Activated T-helper 17 cell treated with anti-CD3 and anti-CD28 coated beads, Interleukin-2, amount 50 U/mL, for 72 hours (primary cell): ENCODE measurements at regions not wholly inside any gene's neighbourhood (a gene's known extent, or its start where the extent isn't known, plus 50 kb on each side); places are given as distances from the start of the nearest gene placed in this dataset.
"Not testable (repeated sequence)": the region's sequence is repeated elsewhere in the genome, so short reads cannot be mapped to it uniquely, and the experiment has no call there.

ENCODE experiments used
- ATAC-seq: fragments of 150-1000 bp; cut with Tn5 transposase; replicated peaks from 2 replicates; pipeline ENCODE4 v1.10.0; 2021; ENCODE audit warnings: mild to moderate bottlenecking, moderate library complexity
- H3K27ac Mint-ChIP-seq: one replicate; pipeline ENCODE4 v1.8.0; 2022; ENCODE audit warnings: mixed read lengths
- H3K27me3 Mint-ChIP-seq: one replicate; pipeline ENCODE4 v1.8.0; 2022; ENCODE audit warnings: mixed read lengths
- H3K36me3 Mint-ChIP-seq: one replicate; pipeline ENCODE4 v1.8.0; 2022; ENCODE audit warnings: low read depth, mild to moderate bottlenecking, mixed read lengths
- H3K4me1 Mint-ChIP-seq: one replicate; pipeline ENCODE4 v1.8.0; 2022; ENCODE audit warnings: mixed read lengths
- H3K4me3 Mint-ChIP-seq: one replicate; pipeline ENCODE4 v1.8.0; 2022; ENCODE audit warnings: mild to moderate bottlenecking, mixed read lengths
- H3K9me3 Mint-ChIP-seq: one replicate; pipeline ENCODE4 v1.8.0; 2022; ENCODE audit warnings: mixed read lengths

DNA sequence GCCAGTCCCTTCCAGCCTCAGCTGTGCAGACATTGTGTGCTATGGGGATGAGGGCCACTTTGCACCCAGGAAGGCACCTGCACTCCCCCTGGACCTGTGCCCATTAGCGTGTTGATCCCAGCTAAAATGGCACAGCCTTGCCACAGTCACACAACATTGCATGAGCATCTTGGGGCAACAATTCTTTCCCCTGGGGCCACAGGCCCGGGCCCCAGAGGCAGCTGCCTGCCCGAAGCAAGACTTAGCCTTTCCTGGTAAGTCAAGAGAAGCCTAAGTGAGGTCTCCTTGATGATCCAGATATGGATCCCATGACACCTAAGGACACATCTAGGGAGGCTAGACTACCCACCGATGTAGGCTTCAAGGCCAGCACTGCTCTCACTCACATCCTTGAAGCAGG, 202.1 kb downstream of the BCL11A start:
- Mint-ChIP-seq H3K36me3 (no peaks in the 10 kb centered on the region), H3K4me1 (no peaks in the 10 kb centered on the region), H3K9me3 (no peaks in the 10 kb centered on the region), H3K4me3 (no peak overlapping the region), H3K27ac (no peak overlapping the region), H3K27me3 (peaks cover 12% of the 10 kb centered on the region)
- ATAC-seq = no peak

DNA sequence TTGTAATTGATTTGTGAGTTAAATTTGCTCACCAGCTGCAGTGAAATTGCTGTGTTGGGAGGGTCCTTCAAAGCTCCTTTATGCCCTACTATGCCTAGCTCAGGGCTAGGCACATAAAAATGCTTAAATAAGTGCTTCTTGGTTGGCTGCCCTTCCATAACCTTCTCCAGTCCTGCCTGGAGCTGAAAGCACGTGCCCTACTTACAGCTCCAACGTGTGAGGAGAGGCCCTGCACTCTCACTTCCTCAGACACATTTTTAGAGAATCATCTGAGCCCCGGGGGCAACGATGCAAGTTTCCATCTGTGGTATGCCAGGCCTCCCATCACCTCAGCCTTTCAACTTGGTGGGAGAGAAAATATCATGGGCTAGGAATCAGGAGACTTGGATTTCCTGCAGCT, 202.7 kb downstream of the BCL11A start:
- Mint-ChIP-seq H3K4me3 (no peak overlapping the region), H3K9me3 (no peaks in the 10 kb centered on the region), H3K36me3 (no peaks in the 10 kb centered on the region), H3K4me1 (no peaks in the 10 kb centered on the region), H3K27ac (no peak overlapping the region), H3K27me3 (peaks cover 12% of the 10 kb centered on the region)
- no peak for ATAC-seq

DNA sequence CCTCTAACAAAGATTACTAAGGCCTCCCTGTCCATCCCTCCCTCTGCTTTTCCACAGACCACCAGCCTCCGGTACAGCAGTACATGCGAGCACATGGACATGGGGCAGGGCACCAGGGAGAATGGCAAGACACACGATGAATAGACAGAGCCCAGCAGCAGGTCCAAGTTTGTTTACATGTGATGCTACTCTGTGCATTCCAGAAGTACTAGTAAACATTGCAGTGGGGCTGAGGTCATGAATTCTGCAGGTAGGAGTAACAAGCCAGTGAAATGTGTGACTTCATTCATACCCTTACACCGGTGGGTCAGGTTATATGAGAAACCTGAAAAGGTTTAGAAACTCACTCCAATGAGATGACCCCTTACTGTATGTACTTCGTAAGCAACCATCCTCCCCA, 205.7 kb downstream of the BCL11A start:
- Mint-ChIP-seq H3K4me3 (no peak overlapping the region), H3K9me3 (no peaks in the 10 kb centered on the region), H3K27ac (no peak overlapping the region), H3K27me3 (peaks cover under 1% of the 10 kb centered on the region), H3K36me3 (no peaks in the 10 kb centered on the region), H3K4me1 (no peaks in the 10 kb centered on the region)
- ATAC-seq = no peak

DNA sequence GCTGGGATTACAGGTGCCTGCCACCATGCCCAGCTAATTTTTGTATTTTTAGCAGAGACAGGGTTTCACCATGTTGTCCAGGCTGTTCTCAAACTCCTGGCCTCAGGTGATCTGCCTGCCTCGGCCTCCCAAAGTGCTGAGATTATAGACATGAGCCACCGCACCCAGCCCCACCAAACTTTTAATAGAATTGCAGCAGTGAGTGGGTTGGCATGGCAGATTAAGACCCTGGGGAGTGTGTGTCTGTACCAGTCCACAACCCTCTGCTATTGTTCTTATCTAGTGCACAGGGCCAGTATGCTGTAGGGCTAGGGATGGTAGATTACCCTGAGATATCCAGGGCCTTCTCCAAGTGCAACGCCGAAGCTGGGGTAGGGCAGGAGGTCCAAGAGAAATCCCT, 211.0 kb downstream of the BCL11A start:
- not testable (repeated sequence) for H3K27me3 Mint-ChIP-seq, H3K9me3 Mint-ChIP-seq, H3K36me3 Mint-ChIP-seq, H3K27ac Mint-ChIP-seq, H3K4me1 Mint-ChIP-seq, ATAC-seq, H3K4me3 Mint-ChIP-seq

DNA sequence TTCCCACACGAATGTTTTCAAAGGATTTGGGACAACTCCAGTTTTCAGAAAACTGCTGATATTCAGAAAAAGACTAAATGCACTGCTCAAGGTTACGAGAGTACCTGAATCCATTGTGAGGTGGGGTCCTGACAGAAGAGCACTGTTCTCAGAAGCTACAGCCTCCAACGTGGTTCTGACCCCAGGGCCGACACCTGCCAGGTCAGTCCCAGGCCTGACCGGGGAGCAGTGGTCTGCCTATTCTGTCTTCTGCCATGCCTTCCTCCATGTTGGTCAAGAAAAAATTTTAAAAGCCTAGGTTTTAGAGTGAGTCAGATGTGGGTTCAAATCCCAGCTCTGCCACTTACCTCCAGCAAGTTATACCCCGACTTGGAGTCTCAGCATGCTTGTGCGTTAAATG, 212.3 kb downstream of the BCL11A start:
- no peak for ATAC-seq
- Mint-ChIP-seq H3K27me3 (peaks cover 3% of the 10 kb centered on the region), H3K9me3 (no peaks in the 10 kb centered on the region), H3K27ac (no peak overlapping the region), H3K4me3 (no peak overlapping the region), H3K36me3 (no peaks in the 10 kb centered on the region), H3K4me1 (no peaks in the 10 kb centered on the region)

DNA sequence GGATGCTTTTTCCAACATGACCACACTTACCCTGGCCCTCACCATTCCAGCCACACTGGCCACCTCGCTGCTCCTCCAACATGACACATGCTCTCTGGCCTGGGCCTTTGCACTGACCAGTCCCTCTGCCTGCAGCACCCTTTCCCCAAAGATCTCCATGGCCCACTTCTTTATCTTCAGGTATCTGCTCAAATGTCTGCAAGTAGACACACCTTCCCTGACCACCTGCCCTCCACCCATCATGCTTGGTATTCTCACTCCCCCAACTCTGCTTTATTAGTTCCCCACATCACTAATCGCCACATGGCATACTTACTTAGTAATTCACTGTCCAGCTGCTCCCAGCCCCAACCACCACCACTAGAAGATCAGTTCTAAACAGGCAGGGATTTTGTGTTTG, 214.2 kb downstream of the BCL11A start:
- H3K27ac Mint-ChIP-seq = no peak overlapping the region
- H3K4me1 Mint-ChIP-seq = no peaks in the 10 kb centered on the region
- H3K4me3 Mint-ChIP-seq = no peak overlapping the region
- no peaks in the 10 kb centered on the region for H3K9me3 Mint-ChIP-seq
- peaks cover 3% of the 10 kb centered on the region for H3K27me3 Mint-ChIP-seq
- ATAC-seq = no peak
- no peaks in the 10 kb centered on the region for H3K36me3 Mint-ChIP-seq

DNA sequence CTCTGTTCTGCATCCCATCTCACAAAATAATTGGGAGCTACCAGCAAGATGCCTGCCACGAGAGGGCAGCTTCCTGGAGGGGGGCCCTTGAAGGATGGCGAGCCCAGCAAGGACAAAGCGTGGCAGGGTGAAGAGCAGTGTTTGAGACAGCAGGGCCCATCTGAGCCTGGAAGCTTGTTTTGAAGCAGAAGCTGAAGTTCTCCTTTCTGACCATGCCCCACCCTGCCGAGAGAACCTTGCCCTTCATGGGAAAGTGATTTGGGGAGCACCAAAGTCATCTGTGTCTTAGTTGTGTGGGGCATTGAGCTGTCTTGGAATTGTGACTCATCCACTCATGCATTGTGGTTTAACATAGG, 216.3 kb downstream of the BCL11A start:
- peaks cover 7% of the 10 kb centered on the region for H3K27me3 Mint-ChIP-seq
- H3K9me3 Mint-ChIP-seq = peaks cover 4% of the 10 kb centered on the region
- no peaks in the 10 kb centered on the region for H3K4me1 Mint-ChIP-seq
- H3K36me3 Mint-ChIP-seq = no peaks in the 10 kb centered on the region
- no peak overlapping the region for H3K27ac Mint-ChIP-seq
- ATAC-seq = no peak
- no peak overlapping the region for H3K4me3 Mint-ChIP-seq

DNA sequence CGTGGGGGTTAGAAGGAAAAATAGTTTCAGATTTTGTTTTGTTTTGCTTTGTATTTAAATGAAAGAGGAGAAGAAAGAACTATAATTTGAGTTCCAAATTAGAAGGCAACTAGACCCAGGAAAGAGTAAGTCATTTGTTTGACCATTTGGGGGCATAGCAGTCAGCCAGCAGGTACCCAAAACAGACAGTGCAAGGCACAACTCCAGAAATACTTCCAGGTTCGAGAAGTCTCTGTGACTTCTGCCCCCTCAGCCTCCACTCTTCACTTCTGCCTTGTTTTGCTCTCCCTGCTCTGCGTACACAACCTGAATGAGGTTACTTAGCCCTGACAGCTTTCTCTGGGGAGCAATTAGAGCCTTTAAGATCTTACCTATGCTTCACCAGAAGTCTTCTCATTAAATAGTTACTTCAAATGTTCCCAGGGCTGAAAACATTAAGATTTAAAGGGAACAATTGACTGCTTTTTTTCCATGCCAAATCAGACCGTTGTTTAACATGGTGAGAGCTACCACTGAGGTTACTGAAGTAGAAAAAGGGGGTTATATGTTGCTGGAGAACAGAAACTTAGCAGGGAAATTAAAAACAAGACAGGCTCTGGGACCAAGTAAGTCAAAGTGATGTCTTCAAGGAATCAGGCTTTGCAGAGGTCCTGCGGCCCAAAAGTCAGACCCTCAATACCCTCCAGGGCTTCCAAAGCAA, 216.9 kb downstream of the BCL11A start:
- ATAC-seq = no peak
- no peak overlapping the region for H3K27ac Mint-ChIP-seq

DNA sequence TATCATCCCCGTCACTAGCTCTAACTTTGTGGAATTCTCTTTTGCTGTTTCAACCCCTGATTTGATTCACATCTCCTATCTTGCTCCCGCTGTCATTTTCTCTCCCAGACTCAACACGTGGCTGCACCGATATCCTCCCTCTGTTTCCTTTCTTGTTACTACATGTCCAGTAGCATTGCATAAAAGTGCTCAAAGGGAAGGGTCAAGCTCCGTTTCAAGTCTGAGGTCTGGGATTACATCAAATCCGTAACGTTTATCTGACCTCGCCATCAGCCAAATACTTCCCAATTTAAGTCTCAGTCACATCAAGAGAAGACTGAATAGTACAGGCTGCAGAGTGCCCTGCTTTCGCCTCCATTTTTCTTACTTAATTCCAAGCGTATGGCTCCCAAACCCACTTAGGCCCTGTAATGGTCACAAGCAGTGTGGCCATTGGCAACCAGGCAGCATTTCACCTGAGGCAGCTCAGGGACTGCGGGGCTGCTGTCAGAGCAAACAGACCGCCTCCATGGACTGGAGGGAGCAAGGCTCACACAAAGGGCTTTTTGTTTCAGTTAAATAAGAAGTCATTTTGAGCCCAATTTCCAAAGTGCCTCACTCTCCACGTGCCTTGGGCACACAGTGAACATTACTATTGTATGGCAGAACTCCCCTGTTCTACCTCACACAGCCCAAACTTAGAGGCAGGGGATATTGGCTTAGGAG, 217.8 kb downstream of the BCL11A start:
- no peak for ATAC-seq
- Mint-ChIP-seq H3K9me3 (peaks cover 4% of the 10 kb centered on the region), H3K4me1 (no peaks in the 10 kb centered on the region), H3K27me3 (peaks cover 7% of the 10 kb centered on the region), H3K36me3 (no peaks in the 10 kb centered on the region), H3K27ac (no peak overlapping the region), H3K4me3 (no peak overlapping the region)

More for the DNA sequence above, 216.9 kb downstream of the BCL11A start:
- Mint-ChIP-seq H3K4me1 (no peaks in the 10 kb centered on the region), H3K36me3 (no peaks in the 10 kb centered on the region), H3K4me3 (no peak overlapping the region), H3K9me3 (peaks cover 4% of the 10 kb centered on the region), H3K27me3 (peaks cover 7% of the 10 kb centered on the region)

DNA sequence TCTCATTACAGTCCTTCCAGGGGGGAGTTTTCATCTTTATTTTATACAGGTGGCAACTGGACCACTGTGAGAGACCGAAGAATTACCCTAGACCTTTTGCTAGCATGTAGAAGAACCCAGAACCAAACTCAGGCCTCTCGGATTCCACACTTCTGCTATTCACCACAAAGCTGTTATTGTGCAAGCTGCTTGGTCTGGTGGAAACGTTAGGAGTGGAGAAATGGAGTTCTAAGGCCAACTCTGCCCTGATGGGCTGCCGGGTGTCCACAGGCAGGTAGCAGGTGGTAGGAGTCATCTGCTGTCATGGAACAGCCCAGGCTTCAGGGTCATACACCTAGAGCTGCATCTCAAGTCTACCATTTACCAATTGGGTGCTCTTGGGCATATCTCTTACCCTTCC, 218.8 kb downstream of the BCL11A start:
- ATAC-seq = no peak
- H3K4me1 Mint-ChIP-seq = no peaks in the 10 kb centered on the region
- no peaks in the 10 kb centered on the region for H3K36me3 Mint-ChIP-seq
- peaks cover 4% of the 10 kb centered on the region for H3K9me3 Mint-ChIP-seq
- peaks cover 7% of the 10 kb centered on the region for H3K27me3 Mint-ChIP-seq
- no peak overlapping the region for H3K4me3 Mint-ChIP-seq
- no peak overlapping the region for H3K27ac Mint-ChIP-seq

DNA sequence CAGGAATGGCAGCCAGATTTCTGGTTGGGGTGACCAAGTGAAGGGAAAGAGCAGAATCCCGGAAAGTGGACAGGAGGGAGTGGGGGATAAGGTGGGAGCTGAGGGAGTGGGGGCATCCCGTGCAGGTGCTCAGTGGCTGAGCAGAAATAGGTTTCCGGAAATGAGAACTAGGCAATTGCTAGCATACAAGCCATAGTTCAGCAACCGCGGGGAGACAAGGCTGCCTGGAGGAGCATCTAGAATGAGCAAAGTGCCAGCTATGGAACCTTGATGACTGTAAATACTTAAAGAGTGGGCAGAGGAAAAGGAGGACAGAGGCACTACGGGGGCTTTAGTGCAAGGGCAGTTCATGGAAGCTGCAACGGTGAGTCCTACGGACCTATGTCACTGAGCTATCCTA, 220.2 kb downstream of the BCL11A start:
- H3K27ac Mint-ChIP-seq = no peak overlapping the region
- no peaks in the 10 kb centered on the region for H3K36me3 Mint-ChIP-seq
- H3K4me1 Mint-ChIP-seq = no peaks in the 10 kb centered on the region
- no peak for ATAC-seq
- peaks cover 4% of the 10 kb centered on the region for H3K27me3 Mint-ChIP-seq
- no peak overlapping the region for H3K4me3 Mint-ChIP-seq
- peaks cover 4% of the 10 kb centered on the region for H3K9me3 Mint-ChIP-seq

DNA sequence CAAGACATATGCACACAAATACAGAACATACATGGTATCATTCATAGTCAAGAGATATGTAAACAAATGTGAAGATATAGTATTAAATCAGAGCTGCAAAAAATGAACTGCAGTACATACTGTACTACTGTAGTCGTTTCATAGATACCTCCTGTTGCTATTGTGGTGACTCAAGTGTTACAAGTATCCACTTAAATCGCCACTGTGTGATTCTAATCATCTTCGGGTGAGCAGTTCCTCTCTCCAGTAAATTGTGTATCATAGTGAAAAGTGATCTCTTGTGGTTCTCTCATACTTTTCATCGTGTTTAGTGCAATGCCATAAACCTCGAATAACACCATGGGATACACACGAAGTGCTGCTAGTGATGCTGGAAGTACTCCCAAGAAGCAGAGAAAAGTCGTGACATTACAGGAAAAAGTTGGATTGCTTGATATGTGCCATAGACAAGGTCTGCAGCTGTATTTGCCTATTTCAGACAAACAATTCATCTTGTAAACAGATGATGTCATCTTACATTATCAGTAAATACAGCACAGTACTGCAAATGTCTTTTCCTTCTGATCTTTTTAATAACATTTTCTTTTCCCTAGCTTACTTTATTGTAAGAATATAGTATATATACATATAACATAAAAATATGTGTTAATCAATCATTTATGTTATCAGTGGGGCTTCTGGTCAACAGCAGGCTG, 222.2 kb downstream of the BCL11A start:
- no peak for ATAC-seq
- Mint-ChIP-seq H3K4me3 (no peak overlapping the region), H3K9me3 (peaks cover 4% of the 10 kb centered on the region), H3K4me1 (no peaks in the 10 kb centered on the region), H3K27me3 (peaks cover 6% of the 10 kb centered on the region), H3K36me3 (no peaks in the 10 kb centered on the region), H3K27ac (no peak overlapping the region)

DNA sequence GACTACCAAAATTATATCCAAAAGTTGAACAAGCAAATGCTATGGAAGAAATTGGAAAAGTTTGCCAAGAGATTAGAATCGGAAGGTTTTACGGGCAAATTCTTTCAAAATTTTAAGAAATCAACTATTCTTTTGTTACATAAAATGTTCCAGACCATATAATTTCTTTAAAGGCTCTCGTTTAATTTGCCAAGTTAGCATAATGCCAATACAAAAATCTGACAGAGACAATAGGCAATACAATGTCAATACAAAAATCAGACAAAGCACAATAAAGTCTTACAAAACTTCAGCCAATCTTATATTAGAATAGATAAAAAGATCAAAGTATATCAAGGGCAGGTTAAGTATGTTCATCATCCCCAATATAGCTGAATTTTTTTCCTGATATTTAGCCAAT, 224.2 kb downstream of the BCL11A start:
- Mint-ChIP-seq H3K9me3 (peaks cover 4% of the 10 kb centered on the region), H3K4me1 (no peaks in the 10 kb centered on the region), H3K4me3 (no peak overlapping the region), H3K27ac (no peak overlapping the region), H3K36me3 (no peaks in the 10 kb centered on the region), H3K27me3 (peaks cover 6% of the 10 kb centered on the region)
- ATAC-seq = no peak

DNA sequence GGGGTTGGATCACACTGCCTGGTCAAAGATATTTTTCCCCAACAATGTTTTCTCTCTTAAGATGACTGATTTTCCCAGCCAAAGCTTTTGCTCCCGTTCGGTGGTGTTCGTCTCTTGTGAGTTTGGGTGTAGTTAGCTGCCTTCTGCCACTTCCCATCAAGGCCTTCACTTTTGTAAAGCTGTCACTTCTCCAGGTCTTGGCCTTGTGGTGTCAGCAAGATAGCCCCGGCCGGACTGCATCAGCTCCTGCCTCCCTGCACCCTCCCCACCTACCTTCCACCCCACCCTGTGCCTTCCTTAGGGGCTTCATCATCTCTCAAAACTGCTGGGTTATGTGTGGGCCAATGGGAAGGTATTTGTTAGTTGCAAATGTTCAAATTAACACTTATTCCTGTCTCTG, 228.9 kb downstream of the BCL11A start:
- ATAC-seq = no peak
- Mint-ChIP-seq H3K36me3 (no peaks in the 10 kb centered on the region), H3K9me3 (no peaks in the 10 kb centered on the region), H3K4me3 (no peak overlapping the region), H3K4me1 (no peaks in the 10 kb centered on the region), H3K27me3 (peaks cover 6% of the 10 kb centered on the region), H3K27ac (no peak overlapping the region)

DNA sequence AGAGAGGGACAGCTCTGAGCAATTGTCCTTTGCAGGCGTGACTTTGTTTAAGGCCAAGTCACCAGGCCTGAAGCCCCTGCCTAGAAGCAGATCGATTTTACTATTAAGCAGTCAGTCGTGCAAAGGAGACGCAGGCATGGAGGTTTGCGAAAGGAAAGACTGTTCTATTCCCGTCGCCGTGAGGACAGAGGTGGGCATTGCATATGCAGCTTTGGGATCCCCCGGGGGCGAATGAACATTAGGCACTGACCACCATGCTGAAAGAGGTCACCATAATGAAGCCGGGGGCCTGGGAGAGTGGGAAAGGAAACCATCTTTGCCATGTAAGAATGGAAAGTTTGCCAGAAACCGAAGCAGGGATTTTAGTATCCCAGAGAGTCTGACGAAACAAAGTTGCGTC, 231.6 kb downstream of the BCL11A start:
- H3K4me1 Mint-ChIP-seq = no peaks in the 10 kb centered on the region
- H3K27me3 Mint-ChIP-seq = peaks cover 9% of the 10 kb centered on the region
- no peak overlapping the region for H3K27ac Mint-ChIP-seq
- no peak for ATAC-seq
- H3K36me3 Mint-ChIP-seq = no peaks in the 10 kb centered on the region
- H3K4me3 Mint-ChIP-seq = no peak overlapping the region
- H3K9me3 Mint-ChIP-seq = no peaks in the 10 kb centered on the region
